NCI-H146 treated with DMSO at 0.1 percent for 48 hours (cell line): ENCODE measurements at regions not wholly inside any gene's neighbourhood (a gene's known extent, or its start where the extent isn't known, plus 50 kb on each side); places are given as distances from the start of the nearest gene placed in this dataset.
"Not testable (repeated sequence)": the region's sequence is repeated elsewhere in the genome, so short reads cannot be mapped to it uniquely, and the experiment has no call there.

Experiments used
- DNase-seq: peaks from one replicate; lab custom pipeline; 2025; ENCODE audit not compliant: unreplicated experiment; lab: John Stamatoyannopoulos, UW

GRCh38 chr3:103158183-103158582 is 723.4 kb downstream of the ZPLD1 start:
- DNase-seq = no peak

- no peak for DNase-seq
These were observed 732.1 kb downstream of the ZPLD1 start for GRCh38 chr3:103166890-103167289.

- no peak for DNase-seq
These were observed 733.0 kb downstream of the ZPLD1 start for GRCh38 chr3:103167850-103168249.

- no peak for DNase-seq
These were observed 734.5 kb downstream of the ZPLD1 start for GRCh38 chr3:103169289-103169688.

GRCh38 chr3:103170651-103171050 is 735.8 kb downstream of the ZPLD1 start:
- DNase-seq = no peak

GRCh38 chr3:103173940-103174339 is 739.1 kb downstream of the ZPLD1 start:
- DNase-seq = no peak

- DNase-seq = no peak
These were observed 746.3 kb downstream of the ZPLD1 start for GRCh38 chr3:103181160-103181559.

GRCh38 chr3:103184772-103185171 is 750.0 kb downstream of the ZPLD1 start:
- DNase-seq = no peak

GRCh38 chr3:103189941-103190340 is 755.1 kb downstream of the ZPLD1 start:
- no peak for DNase-seq

- no peak for DNase-seq
These were observed 760.4 kb downstream of the ZPLD1 start for GRCh38 chr3:103195216-103195615.

- no peak for DNase-seq
These were observed 768.6 kb downstream of the ZPLD1 start for GRCh38 chr3:103203441-103203840.

GRCh38 chr3:103210583-103210982 is 775.8 kb downstream of the ZPLD1 start:
- no peak for DNase-seq

GRCh38 chr3:103218146-103218545 is 783.3 kb downstream of the ZPLD1 start:
- no peak for DNase-seq

GRCh38 chr3:103218793-103219192 is 784.0 kb downstream of the ZPLD1 start:
- DNase-seq = no peak

GRCh38 chr3:103227651-103228050 is 792.8 kb downstream of the ZPLD1 start:
- no peak for DNase-seq

- no peak for DNase-seq
These were observed 812.6 kb downstream of the ZPLD1 start for GRCh38 chr3:103247459-103247858.

GRCh38 chr3:103254827-103255226 is 820.0 kb downstream of the ZPLD1 start:
- DNase-seq = not testable (repeated sequence)

- DNase-seq = no peak
These were observed 834.5 kb downstream of the ZPLD1 start for GRCh38 chr3:103269287-103269686.

- DNase-seq = no peak
These were observed 836.8 kb downstream of the ZPLD1 start for GRCh38 chr3:103271575-103271974.

GRCh38 chr3:103295974-103296570 is 861.3 kb downstream of the ZPLD1 start:
- DNase-seq = no peak

- not testable (repeated sequence) for DNase-seq
These were observed 862.7 kb downstream of the ZPLD1 start for GRCh38 chr3:103297502-103297901.

- DNase-seq = no peak
These were observed 871.3 kb downstream of the ZPLD1 start for GRCh38 chr3:103306104-103306503.

GRCh38 chr3:103308921-103309320 is 874.1 kb downstream of the ZPLD1 start:
- no peak for DNase-seq
